Type B pancreatic cell (in vitro differentiated cells): ENCODE measurements at regions not wholly inside any gene's neighbourhood (a gene's known extent, or its start where the extent isn't known, plus 50 kb on each side); places are given as distances from the start of the nearest gene placed in this dataset.

Source experiments
- DNase-seq: peaks from one replicate; pipeline ENCODE4 v3.0.0; 2021; ENCODE audit warnings: mixed read lengths; ENCODE audit not compliant: unreplicated experiment; ENCODE audit errors: extremely low spot score
- H3K27ac Mint-ChIP-seq: 2 replicates; pipeline ENCODE4 v1.8.0; 2021; ENCODE audit warnings: mild to moderate bottlenecking, mixed read lengths
- H3K27me3 Mint-ChIP-seq: 2 replicates; pipeline ENCODE4 v1.8.0; 2021; ENCODE audit warnings: mixed read lengths
- H3K36me3 Mint-ChIP-seq: 2 replicates; pipeline ENCODE4 v1.8.0; 2021; ENCODE audit warnings: mixed read lengths
- H3K4me1 Mint-ChIP-seq: one replicate; pipeline ENCODE4 v1.8.0; 2021; ENCODE audit warnings: mixed read lengths; ENCODE audit not compliant: unreplicated experiment
- H3K4me3 Mint-ChIP-seq: 2 replicates; pipeline ENCODE4 v1.8.0; 2021; ENCODE audit warnings: mild to moderate bottlenecking, mixed read lengths
- H3K9me3 Mint-ChIP-seq: 2 replicates; pipeline ENCODE4 v1.8.0; 2021; ENCODE audit warnings: mixed read lengths
- CTCF ChIP-seq: fragments of 200-600 bp; sonication (generic); conservative IDR thresholded peaks from 2 replicates; pipeline ENCODE4 v1.5.0; 2021; ENCODE audit warnings: antibody characterized with exemption, mild to moderate bottlenecking

GRCh38 chr7:117951285-117951684, 78.0 kb upstream of the CTTNBP2 start:
- Mint-ChIP-seq H3K27ac (no peak overlapping the region), H3K27me3 (no peaks in the 10 kb centered on the region), H3K4me3 (no peak overlapping the region), H3K9me3 (no peaks in the 10 kb centered on the region), H3K36me3 (no peaks in the 10 kb centered on the region), H3K4me1 (peaks cover 17% of the 10 kb centered on the region)
- no peak for DNase-seq
- TF ChIP-seq CTCF: no peak

- no peak overlapping the region for H3K4me3 Mint-ChIP-seq
- no peak for DNase-seq
- no peaks in the 10 kb centered on the region for H3K9me3 Mint-ChIP-seq
- H3K27me3 Mint-ChIP-seq: no peaks in the 10 kb centered on the region
- H3K27ac Mint-ChIP-seq: no peak overlapping the region
- no peak for TF ChIP-seq CTCF
- H3K4me1 Mint-ChIP-seq: peaks cover 13% of the 10 kb centered on the region
- no peaks in the 10 kb centered on the region for H3K36me3 Mint-ChIP-seq
Measured at GRCh38 chr7:117951691-117952280, 78.5 kb upstream of the CTTNBP2 start.

GRCh38 chr7:117955046-117955445, 81.8 kb upstream of the CTTNBP2 start:
- Mint-ChIP-seq H3K4me1 (peaks cover 12% of the 10 kb centered on the region), H3K27me3 (no peaks in the 10 kb centered on the region), H3K36me3 (no peaks in the 10 kb centered on the region), H3K27ac (no peak overlapping the region), H3K4me3 (no peak overlapping the region), H3K9me3 (no peaks in the 10 kb centered on the region)
- no peak for DNase-seq
- no peak for TF ChIP-seq CTCF

GRCh38 chr7:117960351-117960750, 87.1 kb upstream of the CTTNBP2 start:
- DNase-seq: no peak
- Mint-ChIP-seq H3K4me3 (no peak overlapping the region), H3K36me3 (no peaks in the 10 kb centered on the region), H3K27me3 (no peaks in the 10 kb centered on the region), H3K4me1 (peaks cover 31% of the 10 kb centered on the region), H3K9me3 (no peaks in the 10 kb centered on the region), H3K27ac (no peak overlapping the region)
- no peak for TF ChIP-seq CTCF

GRCh38 chr7:117961235-117961634, 88.0 kb upstream of the CTTNBP2 start:
- Mint-ChIP-seq H3K27me3 (no peaks in the 10 kb centered on the region), H3K4me3 (no peak overlapping the region), H3K4me1 (peaks cover 31% of the 10 kb centered on the region), H3K9me3 (no peaks in the 10 kb centered on the region), H3K27ac (no peak overlapping the region), H3K36me3 (peaks cover 1% of the 10 kb centered on the region)
- DNase-seq: no peak
- no peak for TF ChIP-seq CTCF
